Stimulated activated naive CD8-positive, alpha-beta T cell treated with anti-CD3 and anti-CD28 coated beads, Interleukin-15, Interleukin-2, amounts not matched to agents 100 ng/mL and 50 ng/mL, for 24 hours (primary cell): ENCODE measurements at regions not wholly inside any gene's neighbourhood (a gene's known extent, or its start where the extent isn't known, plus 50 kb on each side); places are given as distances from the start of the nearest gene placed in this dataset.

Experiments used
- H3K27ac Mint-ChIP-seq: one replicate; pipeline ENCODE4 v1.8.0; 2021; ENCODE audit warnings: mild to moderate bottlenecking, mixed read lengths
- H3K27me3 Mint-ChIP-seq: one replicate; pipeline ENCODE4 v1.8.0; 2021; ENCODE audit warnings: mixed read lengths
- H3K36me3 Mint-ChIP-seq: one replicate; pipeline ENCODE4 v1.8.0; 2021; ENCODE audit warnings: low read depth, mixed read lengths
- H3K4me1 Mint-ChIP-seq: one replicate; pipeline ENCODE4 v1.8.0; 2021; ENCODE audit warnings: low read depth, mixed read lengths
- H3K4me3 Mint-ChIP-seq: one replicate; pipeline ENCODE4 v1.8.0; 2021; ENCODE audit warnings: mild to moderate bottlenecking, mixed read lengths
- H3K9me3 Mint-ChIP-seq: one replicate; pipeline ENCODE4 v1.8.0; 2021; ENCODE audit warnings: mixed read lengths

GRCh38 chr6:44062771-44063560, 64.3 kb downstream of the MRPL14 start:
- no peak overlapping the region for H3K4me3 Mint-ChIP-seq
- H3K27ac Mint-ChIP-seq, result no peak overlapping the region
- H3K4me1 Mint-ChIP-seq, result peaks cover 21% of the 10 kb centered on the region
- peaks cover 6% of the 10 kb centered on the region for H3K27me3 Mint-ChIP-seq
- H3K36me3 Mint-ChIP-seq, result no peaks in the 10 kb centered on the region
- no peaks in the 10 kb centered on the region for H3K9me3 Mint-ChIP-seq

GRCh38 chr6:44062105-44062770, 65.0 kb downstream of the MRPL14 start:
- Mint-ChIP-seq H3K4me1 (peaks cover 21% of the 10 kb centered on the region), H3K27me3 (peaks cover 13% of the 10 kb centered on the region), H3K36me3 (no peaks in the 10 kb centered on the region), H3K27ac (no peak overlapping the region), H3K4me3 (no peak overlapping the region), H3K9me3 (no peaks in the 10 kb centered on the region)

- H3K27ac Mint-ChIP-seq, result no peak overlapping the region
- H3K9me3 Mint-ChIP-seq, result no peaks in the 10 kb centered on the region
- H3K36me3 Mint-ChIP-seq, result no peaks in the 10 kb centered on the region
- peaks cover 21% of the 10 kb centered on the region for H3K4me1 Mint-ChIP-seq
- no peak overlapping the region for H3K4me3 Mint-ChIP-seq
- peaks cover 13% of the 10 kb centered on the region for H3K27me3 Mint-ChIP-seq
Measured at GRCh38 chr6:44061375-44062104, 65.7 kb downstream of the MRPL14 start.

GRCh38 chr6:44060612-44061374, 66.5 kb downstream of the MRPL14 start:
- no peaks in the 10 kb centered on the region for H3K36me3 Mint-ChIP-seq
- no peaks in the 10 kb centered on the region for H3K9me3 Mint-ChIP-seq
- H3K4me3 Mint-ChIP-seq, result no peak overlapping the region
- H3K27ac Mint-ChIP-seq, result no peak overlapping the region
- peaks cover 13% of the 10 kb centered on the region for H3K27me3 Mint-ChIP-seq
- H3K4me1 Mint-ChIP-seq, result peaks cover 21% of the 10 kb centered on the region

- H3K27ac Mint-ChIP-seq, result no peak overlapping the region
- H3K4me1 Mint-ChIP-seq, result peaks cover 16% of the 10 kb centered on the region
Measured at GRCh38 chr6:44059359-44060346, 67.6 kb downstream of the MRPL14 start.

GRCh38 chr6:44058617-44059358, 68.5 kb downstream of the MRPL14 start:
- H3K9me3 Mint-ChIP-seq, result no peaks in the 10 kb centered on the region
- H3K4me3 Mint-ChIP-seq, result no peak overlapping the region
- peaks cover 13% of the 10 kb centered on the region for H3K27me3 Mint-ChIP-seq
- no peaks in the 10 kb centered on the region for H3K36me3 Mint-ChIP-seq
- peaks cover 9% of the 10 kb centered on the region for H3K4me1 Mint-ChIP-seq
- H3K27ac Mint-ChIP-seq, result no peak overlapping the region

More at GRCh38 chr6:44059359-44060346, 67.6 kb downstream of the MRPL14 start:
- Mint-ChIP-seq H3K36me3 (no peaks in the 10 kb centered on the region), H3K27me3 (peaks cover 13% of the 10 kb centered on the region), H3K4me3 (no peak overlapping the region), H3K9me3 (no peaks in the 10 kb centered on the region)

GRCh38 chr6:44057931-44058616, 69.2 kb downstream of the MRPL14 start:
- H3K27me3 Mint-ChIP-seq, result peaks cover 13% of the 10 kb centered on the region
- H3K36me3 Mint-ChIP-seq, result no peaks in the 10 kb centered on the region
- no peak overlapping the region for H3K27ac Mint-ChIP-seq
- no peak overlapping the region for H3K4me3 Mint-ChIP-seq
- no peaks in the 10 kb centered on the region for H3K9me3 Mint-ChIP-seq
- H3K4me1 Mint-ChIP-seq, result peaks cover 9% of the 10 kb centered on the region

GRCh38 chr6:44057238-44057930, 69.9 kb downstream of the MRPL14 start:
- Mint-ChIP-seq H3K27me3 (peaks cover 13% of the 10 kb centered on the region), H3K27ac (no peak overlapping the region), H3K9me3 (no peaks in the 10 kb centered on the region), H3K4me3 (no peak overlapping the region), H3K36me3 (no peaks in the 10 kb centered on the region), H3K4me1 (peaks cover 9% of the 10 kb centered on the region)

GRCh38 chr6:44056392-44057237, 70.6 kb downstream of the MRPL14 start:
- H3K27ac Mint-ChIP-seq, result no peak overlapping the region
- no peak overlapping the region for H3K4me3 Mint-ChIP-seq
- H3K4me1 Mint-ChIP-seq, result peaks cover 9% of the 10 kb centered on the region
- peaks cover 13% of the 10 kb centered on the region for H3K27me3 Mint-ChIP-seq
- H3K9me3 Mint-ChIP-seq, result no peaks in the 10 kb centered on the region
- no peaks in the 10 kb centered on the region for H3K36me3 Mint-ChIP-seq

GRCh38 chr6:44054721-44055559, 72.3 kb downstream of the MRPL14 start:
- Mint-ChIP-seq H3K4me1 (peaks cover 9% of the 10 kb centered on the region), H3K36me3 (no peaks in the 10 kb centered on the region), H3K27ac (no peak overlapping the region), H3K4me3 (no peak overlapping the region), H3K27me3 (peaks cover 13% of the 10 kb centered on the region), H3K9me3 (no peaks in the 10 kb centered on the region)
